ENCODE measurements at regions not wholly inside any gene's neighbourhood (a gene's known extent, or its start where the extent isn't known, plus 50 kb on each side); places are given as distances from the start of the nearest gene placed in this dataset.

- H3K4me3 Mint-ChIP-seq (ENCODE audit: low read depth) = no peak overlapping the region
- H3K27me3 Mint-ChIP-seq (ENCODE audit: low read depth) = no peaks in the 10 kb centered on the region
These were observed 509.4 kb upstream of the SETBP1 start for GRCh38 chr18:44171301-44171700.

DNA sequence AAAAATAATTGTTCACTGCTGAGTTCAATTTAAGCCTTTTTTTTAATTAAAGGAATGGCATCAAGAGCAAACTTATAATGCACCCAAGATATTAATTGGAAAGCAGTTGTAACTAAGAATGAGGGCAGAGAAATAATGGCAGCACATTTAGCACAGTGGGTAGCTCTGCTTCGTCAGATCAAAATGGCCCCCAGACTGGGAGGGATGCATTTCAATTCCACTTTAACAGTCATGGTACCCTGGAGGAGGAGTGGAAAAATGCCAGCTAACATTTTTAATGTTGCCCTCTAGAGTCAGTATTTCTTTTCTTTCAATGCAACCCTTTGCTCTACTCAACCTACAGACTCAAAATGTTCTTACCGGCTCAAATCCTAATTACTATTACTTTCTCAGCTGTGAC is 504.8 kb upstream of the SETBP1 start:
- Mint-ChIP-seq H3K27me3 (ENCODE audit: low read depth) (no peaks in the 10 kb centered on the region), H3K9me3 (no peaks in the 10 kb centered on the region), H3K4me3 (ENCODE audit: low read depth) (no peak overlapping the region), H3K27ac (no peak overlapping the region), H3K4me1 (ENCODE audit: low read depth) (no peaks in the 10 kb centered on the region), H3K36me3 (ENCODE audit: low read depth) (no peaks in the 10 kb centered on the region)
- intact Hi-C loops (cut with micrococcal nuclease) = no loop called here
- DNase-seq (ENCODE audit: low spot score) = no peak

More at GRCh38 chr18:44171301-44171700, 509.4 kb upstream of the SETBP1 start:
- H3K36me3 Mint-ChIP-seq (ENCODE audit: low read depth) = no peaks in the 10 kb centered on the region
- H3K27ac Mint-ChIP-seq = no peak overlapping the region
- H3K4me1 Mint-ChIP-seq (ENCODE audit: low read depth) = no peaks in the 10 kb centered on the region
- no peaks in the 10 kb centered on the region for H3K9me3 Mint-ChIP-seq
- DNase-seq (ENCODE audit: low spot score) = no peak
- intact Hi-C loops (cut with micrococcal nuclease) = no loop called here

- intact Hi-C loops (cut with micrococcal nuclease) = no loop called here
- Mint-ChIP-seq H3K9me3 (no peaks in the 10 kb centered on the region), H3K4me1 (ENCODE audit: low read depth) (no peaks in the 10 kb centered on the region), H3K36me3 (ENCODE audit: low read depth) (no peaks in the 10 kb centered on the region), H3K4me3 (ENCODE audit: low read depth) (no peak overlapping the region), H3K27me3 (ENCODE audit: low read depth) (no peaks in the 10 kb centered on the region), H3K27ac (no peak overlapping the region)
- no peak for DNase-seq (ENCODE audit: low spot score)
These were observed 502.2 kb upstream of the SETBP1 start for GRCh38 chr18:44178476-44178875.

GRCh38 chr18:44179693-44180092 is 501.0 kb upstream of the SETBP1 start:
- no peaks in the 10 kb centered on the region for H3K9me3 Mint-ChIP-seq
- H3K27me3 Mint-ChIP-seq (ENCODE audit: low read depth) = no peaks in the 10 kb centered on the region
- intact Hi-C loops (cut with micrococcal nuclease) = no loop called here
- no peaks in the 10 kb centered on the region for H3K36me3 Mint-ChIP-seq (ENCODE audit: low read depth)
- no peak for DNase-seq (ENCODE audit: low spot score)
- H3K4me3 Mint-ChIP-seq (ENCODE audit: low read depth) = no peak overlapping the region
- H3K4me1 Mint-ChIP-seq (ENCODE audit: low read depth) = no peaks in the 10 kb centered on the region
- no peak overlapping the region for H3K27ac Mint-ChIP-seq

GRCh38 chr18:44180683-44181082 is 500.0 kb upstream of the SETBP1 start:
- intact Hi-C loops (cut with micrococcal nuclease) = no loop called here
- Mint-ChIP-seq H3K27ac (no peak overlapping the region), H3K36me3 (ENCODE audit: low read depth) (no peaks in the 10 kb centered on the region), H3K4me1 (ENCODE audit: low read depth) (no peaks in the 10 kb centered on the region), H3K9me3 (no peaks in the 10 kb centered on the region), H3K27me3 (ENCODE audit: low read depth) (no peaks in the 10 kb centered on the region), H3K4me3 (ENCODE audit: low read depth) (no peak overlapping the region)
- no peak for DNase-seq (ENCODE audit: low spot score)

DNA sequence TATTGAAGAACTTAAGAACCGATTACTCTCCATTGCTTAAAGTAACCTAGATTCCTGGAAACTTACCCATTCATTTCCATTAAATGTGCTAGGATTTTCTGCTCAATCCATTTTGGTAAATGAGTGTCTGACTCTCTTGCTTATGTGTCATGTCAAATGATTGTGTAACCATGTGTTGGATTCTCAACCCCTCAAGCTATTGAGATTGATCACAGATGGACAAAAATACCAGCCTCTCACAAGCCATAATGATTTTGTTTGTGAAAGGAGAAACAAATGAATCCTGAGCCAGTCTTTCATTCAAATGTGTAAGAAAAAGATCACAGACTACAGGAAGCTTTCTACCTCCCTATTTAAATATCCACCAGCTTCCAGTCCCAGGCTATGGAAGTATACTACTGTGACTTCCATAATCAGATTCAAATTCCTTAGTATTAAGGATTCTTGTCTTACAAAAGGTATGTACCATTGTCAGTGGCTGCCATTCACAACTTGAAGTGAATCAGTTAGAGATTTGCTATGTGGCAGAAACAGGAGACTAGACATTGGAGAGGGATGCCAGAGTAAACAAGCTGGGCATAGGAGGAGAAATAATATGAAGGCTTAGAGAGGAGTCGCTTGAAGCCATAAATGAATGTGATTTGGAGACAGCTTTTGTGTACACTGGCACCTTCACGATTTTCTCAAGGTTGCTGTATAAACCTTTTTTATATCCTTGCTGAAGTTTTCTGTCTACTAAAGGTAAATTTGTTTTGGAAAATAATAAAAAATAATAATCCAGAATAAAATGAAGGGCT is 498.5 kb upstream of the SETBP1 start:
- Mint-ChIP-seq H3K4me3 (ENCODE audit: low read depth) (no peak overlapping the region), H3K27me3 (ENCODE audit: low read depth) (no peaks in the 10 kb centered on the region), H3K4me1 (ENCODE audit: low read depth) (no peaks in the 10 kb centered on the region), H3K36me3 (ENCODE audit: low read depth) (no peaks in the 10 kb centered on the region), H3K27ac (no peak overlapping the region), H3K9me3 (no peaks in the 10 kb centered on the region)
- intact Hi-C loops (cut with micrococcal nuclease) = no loop called here
- DNase-seq (ENCODE audit: low spot score) = no peak

GRCh38 chr18:44186001-44186400 is 494.7 kb upstream of the SETBP1 start:
- Mint-ChIP-seq H3K9me3 (no peaks in the 10 kb centered on the region), H3K4me1 (ENCODE audit: low read depth) (no peaks in the 10 kb centered on the region), H3K4me3 (ENCODE audit: low read depth) (no peak overlapping the region), H3K36me3 (ENCODE audit: low read depth) (no peaks in the 10 kb centered on the region), H3K27ac (no peak overlapping the region), H3K27me3 (ENCODE audit: low read depth) (no peaks in the 10 kb centered on the region)
- DNase-seq (ENCODE audit: low spot score) = no peak
- intact Hi-C loops (cut with micrococcal nuclease) = no loop called here

DNA sequence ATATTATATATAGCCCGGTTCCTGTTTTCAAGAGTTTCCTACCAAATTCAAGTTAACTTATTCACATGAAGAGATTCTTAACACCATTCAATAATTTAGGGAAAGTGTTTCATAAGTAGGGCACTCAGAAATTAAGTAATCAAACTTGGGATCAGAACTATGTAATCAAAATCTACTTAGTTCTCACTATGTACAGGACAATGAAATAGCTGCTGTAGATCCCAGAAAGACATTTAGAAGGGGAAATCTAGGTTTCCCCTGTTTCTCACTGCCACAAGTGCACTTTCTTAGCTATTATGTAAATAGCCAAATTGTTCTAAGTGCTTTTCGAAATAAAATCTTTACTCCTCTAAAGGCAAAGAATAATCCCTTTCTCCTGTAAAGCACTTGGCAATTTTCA is 493.6 kb upstream of the SETBP1 start:
- no peaks in the 10 kb centered on the region for H3K4me1 Mint-ChIP-seq (ENCODE audit: low read depth)
- no peak overlapping the region for H3K27ac Mint-ChIP-seq
- H3K36me3 Mint-ChIP-seq (ENCODE audit: low read depth) = no peaks in the 10 kb centered on the region
- H3K4me3 Mint-ChIP-seq (ENCODE audit: low read depth) = no peak overlapping the region
- DNase-seq (ENCODE audit: low spot score) = no peak
- intact Hi-C loops (cut with micrococcal nuclease) = no loop called here
- no peaks in the 10 kb centered on the region for H3K27me3 Mint-ChIP-seq (ENCODE audit: low read depth)
- no peaks in the 10 kb centered on the region for H3K9me3 Mint-ChIP-seq

GRCh38 chr18:44195394-44196140 is 485.1 kb upstream of the SETBP1 start:
- no peaks in the 10 kb centered on the region for H3K27me3 Mint-ChIP-seq (ENCODE audit: low read depth)
- H3K4me1 Mint-ChIP-seq (ENCODE audit: low read depth) = no peaks in the 10 kb centered on the region
- intact Hi-C loops (cut with micrococcal nuclease) = no loop called here
- no peaks in the 10 kb centered on the region for H3K36me3 Mint-ChIP-seq (ENCODE audit: low read depth)
- no peak for DNase-seq (ENCODE audit: low spot score)
- peaks cover 16% of the 10 kb centered on the region for H3K9me3 Mint-ChIP-seq
- no peak overlapping the region for H3K4me3 Mint-ChIP-seq (ENCODE audit: low read depth)
- H3K27ac Mint-ChIP-seq = no peak overlapping the region

DNA sequence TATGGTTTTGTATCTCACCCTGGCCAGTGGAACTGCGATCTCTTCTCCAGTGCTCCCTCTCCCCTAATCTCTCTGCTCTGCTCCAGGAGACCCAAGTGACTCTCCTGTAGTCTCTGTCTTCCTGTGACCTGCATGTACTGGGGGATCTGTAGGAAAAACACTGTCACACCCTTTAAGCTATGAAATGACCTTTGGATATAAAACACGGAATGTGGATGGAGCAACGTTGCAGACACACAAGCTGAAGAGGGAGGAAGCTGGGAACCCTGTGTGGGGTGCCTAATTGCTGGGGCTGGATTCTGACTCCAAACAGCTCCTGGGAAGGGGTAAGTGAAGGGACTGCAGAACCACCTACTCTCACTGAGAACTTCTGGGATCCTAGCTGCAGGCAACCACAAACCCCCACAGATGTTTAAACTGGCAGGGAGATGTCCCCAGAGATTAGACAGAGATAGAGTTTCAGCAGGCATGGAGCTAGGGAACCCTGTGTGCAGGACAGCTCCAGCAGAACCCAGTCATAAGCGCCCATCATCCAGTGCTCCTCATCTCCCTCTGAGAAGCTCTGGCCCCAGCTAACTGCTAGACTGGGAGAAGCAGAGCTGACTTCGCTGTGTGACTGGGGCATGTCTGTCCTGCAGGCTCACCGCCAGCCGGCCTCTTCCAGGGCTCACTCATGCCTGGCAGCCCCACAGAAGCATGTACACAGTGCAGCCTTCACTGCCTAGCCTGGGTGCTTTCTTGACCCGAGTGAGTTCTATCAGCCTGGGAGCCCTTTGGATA is 482.7 kb upstream of the SETBP1 start:
- Mint-ChIP-seq H3K4me1 (ENCODE audit: low read depth) (no peaks in the 10 kb centered on the region), H3K36me3 (ENCODE audit: low read depth) (no peaks in the 10 kb centered on the region), H3K4me3 (ENCODE audit: low read depth) (no peak overlapping the region), H3K27ac (no peak overlapping the region), H3K9me3 (peaks cover 19% of the 10 kb centered on the region), H3K27me3 (ENCODE audit: low read depth) (no peaks in the 10 kb centered on the region)
- intact Hi-C loops (cut with micrococcal nuclease) = no loop called here
- DNase-seq (ENCODE audit: low spot score) = no peak

GRCh38 chr18:44198612-44199284 is 481.9 kb upstream of the SETBP1 start:
- no peak overlapping the region for H3K27ac Mint-ChIP-seq

DNA sequence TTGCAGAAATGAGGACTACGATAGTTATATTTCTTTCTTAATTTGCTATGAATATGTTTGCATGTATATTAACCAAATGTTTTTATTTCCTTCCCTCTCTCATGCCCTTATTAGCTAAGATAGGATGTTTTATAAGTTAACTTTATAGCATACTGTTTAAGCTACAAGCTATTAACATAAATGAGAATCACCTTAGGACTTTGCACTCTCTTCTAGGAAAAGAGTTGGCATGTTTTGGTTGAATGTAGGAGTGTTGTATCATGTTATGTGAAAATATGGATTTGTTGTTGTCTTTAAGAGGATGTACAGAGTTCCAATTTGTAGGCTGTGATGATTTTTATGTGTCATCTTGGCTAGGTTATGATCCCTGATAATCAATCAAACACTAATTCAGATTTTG is 467.4 kb upstream of the SETBP1 start:
- Mint-ChIP-seq H3K36me3 (ENCODE audit: low read depth) (no peaks in the 10 kb centered on the region), H3K4me3 (ENCODE audit: low read depth) (no peak overlapping the region), H3K4me1 (ENCODE audit: low read depth) (no peaks in the 10 kb centered on the region), H3K27me3 (ENCODE audit: low read depth) (no peaks in the 10 kb centered on the region), H3K9me3 (no peaks in the 10 kb centered on the region), H3K27ac (no peak overlapping the region)
- intact Hi-C loops (cut with micrococcal nuclease) = no loop called here
- no peak for DNase-seq (ENCODE audit: low spot score)

More at GRCh38 chr18:44198612-44199284, 481.9 kb upstream of the SETBP1 start:
- H3K27me3 Mint-ChIP-seq (ENCODE audit: low read depth) = no peaks in the 10 kb centered on the region
- intact Hi-C loops (cut with micrococcal nuclease) = no loop called here
- H3K4me3 Mint-ChIP-seq (ENCODE audit: low read depth) = no peak overlapping the region
- H3K9me3 Mint-ChIP-seq = peaks cover 19% of the 10 kb centered on the region
- H3K4me1 Mint-ChIP-seq (ENCODE audit: low read depth) = no peaks in the 10 kb centered on the region
- no peak for DNase-seq (ENCODE audit: low spot score)
- H3K36me3 Mint-ChIP-seq (ENCODE audit: low read depth) = no peaks in the 10 kb centered on the region
